H1 (cell line): ENCODE measurements at regions not wholly inside any gene's neighbourhood (a gene's known extent, or its start where the extent isn't known, plus 50 kb on each side); places are given as distances from the start of the nearest gene placed in this dataset.

Experiments
- CTCF ChIA-PET: fragments of 300-600 bp; sonication (Branson Sonifier 250); formaldehyde crosslinking; loops from one replicate; lab custom pipeline; 2021; ENCODE audit not compliant: partially characterized antibody; lab: Charles Lee
- POLR2A ChIA-PET: fragments of 300-600 bp; sonication (Branson Sonifier 250); formaldehyde crosslinking; loops from one replicate; lab custom pipeline; 2021; ENCODE audit warnings: inconsistent platforms; ENCODE audit not compliant: partially characterized antibody; lab: Charles Lee
- DNase-seq, 2 experiments: peaks; one replicate each; pipeline versions ENCODE4 v3.0.0 to v3.0.0-alpha.2; 2010 to 2022; ENCODE audit warnings: low spot score in 2 of 2, low read depth in 1 of 2, mixed read lengths in 1 of 2
- FAIRE-seq: peaks from 2 replicates; lab custom pipeline; 2011; peaks lifted over from hg19 to GRCh38; lab: Jason Lieb, UNC
- H2AFZ ChIP-seq: 2 replicates; pipeline ENCODE4 v1.8.1; 2012; ENCODE audit warnings: low read length, inconsistent platforms
- H2AK5ac ChIP-seq: 2 replicates; pipeline ENCODE4 v1.6.1; 2013; ENCODE audit warnings: low read depth, low read length
- H2BK120ac ChIP-seq: replicated peaks from 2 replicates; pipeline ENCODE3; 2013; ENCODE audit warnings: low read depth, low read length, inconsistent platforms
- H2BK12ac ChIP-seq: 2 replicates; pipeline ENCODE4 v1.6.1; 2013; ENCODE audit warnings: low read depth, low read length
- H2BK15ac ChIP-seq: 2 replicates; pipeline ENCODE4 v1.6.1; 2013; ENCODE audit warnings: low read length
- H2BK20ac ChIP-seq: 2 replicates; pipeline ENCODE4 v1.6.1; 2013; ENCODE audit warnings: low read length
- H2BK5ac ChIP-seq: 2 replicates; pipeline ENCODE4 v1.6.1; 2013; ENCODE audit warnings: low read depth, low read length
- H3K14ac ChIP-seq: 2 replicates; pipeline ENCODE4 v1.6.1; 2013; ENCODE audit warnings: inconsistent platforms; ENCODE audit not compliant: insufficient read length
- H3K18ac ChIP-seq: 2 replicates; pipeline ENCODE4 v1.6.1; 2013; ENCODE audit warnings: low read length; ENCODE audit errors: extremely low read depth
- H3K23ac ChIP-seq: 2 replicates; pipeline ENCODE4 v1.6.1; 2013; ENCODE audit warnings: inconsistent platforms; ENCODE audit not compliant: insufficient read length
- H3K23me2 ChIP-seq: 2 replicates; pipeline ENCODE4 v1.6.1; 2013; ENCODE audit warnings: low read depth, low read length
- H3K27ac ChIP-seq: 2 replicates; pipeline ENCODE4 v1.6.1; 2011; ENCODE audit warnings: low read depth, low read length, inconsistent platforms
- H3K27me3 ChIP-seq, 4 experiments: replicated peaks in 1 of 4; 1 replicate in 1 of 4; 2 replicates in 3 of 4; pipeline versions ENCODE4 v1.6.1 to v1.8.1; 2011 to 2013; ENCODE audit warnings: low read length in 3 of 4, mild to moderate bottlenecking in 3 of 4, inconsistent platforms in 2 of 4, mixed read lengths in 2 of 4, moderate library complexity in 1 of 4; ENCODE audit not compliant: control insufficient read depth in 3 of 4, insufficient read depth in 3 of 4; ENCODE audit errors: extremely low read depth in 1 of 4
- H3K36me3 ChIP-seq, 4 experiments: 2 replicates each; pipeline versions ENCODE4 v1.6.1 to v1.8.1; 2011 to 2013; ENCODE audit warnings: mild to moderate bottlenecking in 4 of 4, low read length in 3 of 4, moderate library complexity in 2 of 4, control low read depth in 1 of 4, inconsistent platforms in 1 of 4; ENCODE audit not compliant: insufficient read depth in 4 of 4, control insufficient read depth in 2 of 4
- H3K4ac ChIP-seq: replicated peaks from 2 replicates; pipeline ENCODE3; 2013; ENCODE audit warnings: low read length, low read depth, mixed read lengths, inconsistent platforms; ENCODE audit not compliant: insufficient read length
- H3K4me1 ChIP-seq, 4 experiments: replicated peaks in 1 of 4; 1 replicate in 1 of 4; 2 replicates in 3 of 4; pipeline versions ENCODE4 v1.6.1 to v1.8.1; 2011 to 2013; ENCODE audit warnings: low read length in 3 of 4, inconsistent platforms in 2 of 4, mixed read lengths in 1 of 4; ENCODE audit not compliant: insufficient read depth in 4 of 4, control insufficient read depth in 3 of 4
- H3K4me2 ChIP-seq, 2 experiments: 2 replicates each; pipeline versions ENCODE4 v1.6.1 to v1.8.1; 2011 to 2013; ENCODE audit warnings: low read depth in 2 of 2, low read length in 2 of 2, control low read depth in 1 of 2, inconsistent platforms in 1 of 2, mild to moderate bottlenecking in 1 of 2; ENCODE audit not compliant: insufficient read depth in 1 of 2
- H3K4me3 ChIP-seq, 4 experiments: fragments of 200-600, 300-600 bp in 1 of 4; sonication (generic), shearing (Covaris generic), sonication (Bioruptor Twin) in 1 of 4; 2 replicates each; pipeline versions ENCODE4 v1.5.1 to v1.8.1; 2011 to 2016; ENCODE audit warnings: low read length in 4 of 4, low read depth in 3 of 4, control low read depth in 2 of 4, inconsistent platforms in 2 of 4, mild to moderate bottlenecking in 2 of 4, mixed read lengths in 1 of 4, moderate library complexity in 1 of 4; ENCODE audit not compliant: insufficient read depth in 2 of 4; ENCODE audit errors: extremely low read depth in 1 of 4
- H3K56ac ChIP-seq: replicated peaks from 2 replicates; pipeline ENCODE3; 2013; ENCODE audit warnings: low read depth, mild to moderate bottlenecking, mixed read lengths, low read length, inconsistent platforms; ENCODE audit not compliant: insufficient read length
- H3K79me1 ChIP-seq: 2 replicates; pipeline ENCODE4 v1.6.1; 2013; ENCODE audit warnings: low read depth, low read length, control low read depth
- H3K79me2 ChIP-seq, 2 experiments: 2 replicates each; pipeline versions ENCODE4 v1.6.1 to v1.8.1; 2012 to 2013; ENCODE audit warnings: low read length in 2 of 2, mild to moderate bottlenecking in 2 of 2, inconsistent platforms in 1 of 2; ENCODE audit not compliant: insufficient read depth in 2 of 2, control insufficient read depth in 1 of 2
- H3K9ac ChIP-seq, 4 experiments: replicated peaks in 1 of 4; 1 replicate in 1 of 4; 2 replicates in 3 of 4; pipeline versions ENCODE4 v1.6.1 to v1.8.1; 2011 to 2013; ENCODE audit warnings: low read depth in 3 of 4, low read length in 3 of 4, control low read depth in 2 of 4, mild to moderate bottlenecking in 2 of 4, moderate library complexity in 2 of 4, inconsistent platforms in 1 of 4; ENCODE audit errors: extremely low read depth in 1 of 4
- H3K9me3 ChIP-seq, 2 experiments: 2 replicates each; pipeline versions ENCODE4 v1.6.1 to v1.8.1; 2012 to 2013; ENCODE audit warnings: mild to moderate bottlenecking in 2 of 2, moderate library complexity in 2 of 2, control low read depth in 1 of 2, inconsistent platforms in 1 of 2, low read depth in 1 of 2, low read length in 1 of 2, mixed read lengths in 1 of 2; ENCODE audit not compliant: insufficient read depth in 2 of 2
- H4K20me1 ChIP-seq, 2 experiments: replicated peaks in 1 of 2; 2 replicates each; pipeline versions ENCODE3 to v1.8.1; 2011 to 2013; ENCODE audit warnings: inconsistent platforms in 2 of 2, low read length in 2 of 2, mild to moderate bottlenecking in 1 of 2; ENCODE audit not compliant: insufficient read depth in 2 of 2, control insufficient read depth in 1 of 2
- H4K5ac ChIP-seq: 2 replicates; pipeline ENCODE4 v1.6.1; 2013; ENCODE audit warnings: low read length, low read depth, mixed read lengths, inconsistent platforms; ENCODE audit not compliant: insufficient read length
- H4K8ac ChIP-seq: 2 replicates; pipeline ENCODE4 v1.8.0; 2013; ENCODE audit warnings: mild to moderate bottlenecking, moderate library complexity, low read length, inconsistent platforms; ENCODE audit not compliant: insufficient read depth; ENCODE audit errors: extremely low read depth
- H4K91ac ChIP-seq: replicated peaks from 2 replicates; pipeline ENCODE3; 2013; ENCODE audit warnings: low read length, mixed read lengths, inconsistent platforms; ENCODE audit not compliant: insufficient read length
- CEBPB ChIP-seq: IDR thresholded peaks from 2 replicates; pipeline ENCODE4 v1.6.1; 2012; ENCODE audit warnings: low read depth, low read length
- HDAC2 ChIP-seq, 2 experiments: fragments of 300-600 bp in 1 of 2; sonication (generic) in 1 of 2; IDR thresholded peaks; 2 replicates each; pipeline ENCODE4 v1.6.1; 2011 to 2012; ENCODE audit warnings: low read depth in 2 of 2, low read length in 2 of 2, mild to moderate bottlenecking in 2 of 2, moderate library complexity in 2 of 2, borderline replicate concordance in 1 of 2, inconsistent platforms in 1 of 2
- POLR2AphosphoS5 ChIP-seq: IDR thresholded peaks from 2 replicates; pipeline ENCODE4 v1.6.1; 2011; ENCODE audit warnings: low read depth, low read length
- SIX5 ChIP-seq: IDR thresholded peaks from 2 replicates; pipeline ENCODE4 v1.6.1; 2011; ENCODE audit warnings: mild to moderate bottlenecking, low read depth, low read length
- ZNF274 ChIP-seq: IDR thresholded peaks from 2 replicates; pipeline ENCODE4 v1.7.0; 2012; ENCODE audit warnings: low read length, borderline replicate concordance; ENCODE audit errors: extremely low read depth
- WGBS, 2 experiments: shearing (Covaris generic) in 1 of 2; methylation state at CpG; one replicate each; pipeline versions ENCODE4 v1.1.6 to v1.1.7; 2013 to 2015; ENCODE audit warnings: low lambda C conversion rate in 2 of 2, mixed read lengths in 2 of 2, inconsistent platforms in 1 of 2, low coverage in 1 of 2, missing lambda C conversion rate in 1 of 2; ENCODE audit not compliant: insufficient replicate concordance in 2 of 2, insufficient coverage in 1 of 2, insufficient read length in 1 of 2; ENCODE audit errors: extremely low coverage in 1 of 2, missing lambda C conversion rate in 1 of 2; 5-methylcytosine and 5-hydroxymethylcytosine counted together

DNA sequence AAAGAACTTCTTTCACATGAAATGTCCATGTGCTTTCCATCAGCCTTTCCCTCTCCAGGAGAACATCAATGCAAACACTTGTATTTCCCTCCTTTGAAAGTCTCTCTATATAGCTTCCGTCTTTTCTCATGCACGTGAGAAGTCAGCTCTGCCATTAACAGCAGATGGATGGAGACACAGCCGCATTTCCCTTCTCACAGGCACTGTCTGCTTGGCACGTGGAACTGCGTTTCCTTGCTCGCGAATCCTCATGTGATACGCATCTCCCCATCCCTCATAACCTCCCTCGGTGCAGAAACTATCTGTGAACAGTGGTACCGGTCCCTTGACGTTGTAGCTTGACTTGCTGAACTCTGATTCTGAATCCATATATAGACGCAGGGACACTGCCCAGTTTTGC lies 717.0 kb upstream of the RBFOX1 start:
- TF ChIP-seq SIX5 (no peak), HDAC2 (IDR thresholded peaks at IDR 0.05; ENCODE audit: borderline replicate concordance in 1 of 2, low read depth in 2 of 2, low read length in 2 of 2) (no peak), POLR2AphosphoS5 (no peak), CEBPB (no peak), ZNF274 (no peak)
- ChIA-PET CTCF (no interaction called here), POLR2A (no interaction called here)
- H3K18ac ChIP-seq: no peak overlapping the region
- H3K79me2 ChIP-seq: no peaks in the 10 kb centered on the region
- no peak overlapping the region for H3K14ac ChIP-seq
- no peak overlapping the region for H3K27ac ChIP-seq
- H4K5ac ChIP-seq: no peak overlapping the region
- H3K4me3 ChIP-seq: no peak overlapping the region
- H4K20me1 ChIP-seq: no peaks in the 10 kb centered on the region
- H2BK15ac ChIP-seq: no peak overlapping the region
- peaks cover 2% of the 10 kb centered on the region; the same call in 1 of the 2 replicates for H3K79me1 ChIP-seq
- no peaks in the 10 kb centered on the region for H3K23me2 ChIP-seq
- no peak overlapping the region for H4K91ac ChIP-seq
- H2BK12ac ChIP-seq: no peak overlapping the region
- DNase-seq (no peak), FAIRE-seq (no peak)
- no peak overlapping the region for H3K23ac ChIP-seq
- no peak overlapping the region for H3K4me2 ChIP-seq
- peaks cover 0 to 5% (median 0%) of the 10 kb centered on the region in 4 experiments; a peak in 2 of 7 replicates for H3K4me1 ChIP-seq
- H3K9me3 ChIP-seq: 0 out of 4 replicates have a peak, but pooled peaks cover 0 to 3% of the 10 kb centered on the region in 2 experiments
- H3K56ac ChIP-seq: no peak overlapping the region
- H3K9ac ChIP-seq: no peak overlapping the region
- no peak overlapping the region for H2BK5ac ChIP-seq
- H4K8ac ChIP-seq: no peak overlapping the region
- 89% methylated on average over 12 of the region's 12 CpGs; no CpG with 5 or more reads in 1 of the 2 experiments for WGBS, 2 experiments
- H3K36me3 ChIP-seq: no peaks in the 10 kb centered on the region
- H2BK20ac ChIP-seq: no peak overlapping the region
- no peak overlapping the region for H2AFZ ChIP-seq
- H2BK120ac ChIP-seq: no peak overlapping the region
- no peak overlapping the region for H3K4ac ChIP-seq
- H2AK5ac ChIP-seq: no peak overlapping the region
- H3K27me3 ChIP-seq: no peaks in the 10 kb centered on the region
